HEK293T (cell line): ENCODE measurements at regions not wholly inside any gene's neighbourhood (a gene's known extent, or its start where the extent isn't known, plus 50 kb on each side); places are given as distances from the start of the nearest gene placed in this dataset.

Source experiments
- FOXM1 ChIP-seq: fragments of 450-650 bp; IDR thresholded peaks from 2 replicates; pipeline ENCODE4 v1.6.1; 2017; ENCODE audit warnings: mild to moderate bottlenecking, borderline replicate concordance
- SP1 ChIP-seq: fragments of 450-650 bp; IDR thresholded peaks from 2 replicates; pipeline ENCODE4 v1.6.1; 2017

DNA sequence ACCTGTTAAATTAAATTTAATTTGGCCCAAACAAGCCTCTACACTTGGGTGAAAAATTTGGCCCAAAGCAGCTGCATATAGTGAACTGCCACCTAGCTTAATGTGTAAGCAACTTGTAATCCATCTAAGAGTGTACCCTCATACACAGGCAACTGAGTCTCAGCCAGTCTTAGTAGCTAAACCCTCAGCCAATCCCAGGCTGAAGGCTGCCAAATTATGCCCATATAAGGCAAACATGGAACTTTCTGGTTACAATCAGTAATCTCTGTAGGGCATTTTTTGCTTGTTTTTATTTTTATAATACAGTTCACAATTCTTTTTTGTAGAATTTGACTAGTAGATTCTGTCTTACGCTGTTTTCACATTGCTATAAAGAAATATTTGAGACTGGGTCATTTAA lies 958.7 kb downstream of the FSCB start:
- TF ChIP-seq FOXM1 (no peak), SP1 (no peak)
